Adrenal gland (tissue), 5 donors: ENCODE measurements at regions not wholly inside any gene's neighbourhood (a gene's known extent, or its start where the extent isn't known, plus 50 kb on each side); places are given as distances from the start of the nearest gene placed in this dataset.

Source experiments
- POLR2A ChIP-seq, 2 donors: fragments of 450-650 bp; IDR thresholded peaks; one replicate each; pipeline ENCODE4 v1.6.1; 2017; ENCODE audit warnings: antibody characterized with exemption in 2 of 2, mild to moderate bottlenecking in 2 of 2, moderate library complexity in 1 of 2
- TF ChIP-seq, protein P1 (sequence below), 6 experiments: fragments of 450-650 bp in 4 of 6; fragments of 200-600 bp in 2 of 6; sonication (generic) in 1 of 6; IDR thresholded peaks; 1 replicate in 5 of 6; 2 replicates in 1 of 6; pipeline versions ENCODE4 v1.5.1 to v1.8.0; 2016 to 2021; ENCODE audit warnings: antibody characterized with exemption in 6 of 6, mild to moderate bottlenecking in 2 of 6, moderate library complexity in 1 of 6
- donor health status: DM: no; HTN: no; CAD: no.

DNA sequence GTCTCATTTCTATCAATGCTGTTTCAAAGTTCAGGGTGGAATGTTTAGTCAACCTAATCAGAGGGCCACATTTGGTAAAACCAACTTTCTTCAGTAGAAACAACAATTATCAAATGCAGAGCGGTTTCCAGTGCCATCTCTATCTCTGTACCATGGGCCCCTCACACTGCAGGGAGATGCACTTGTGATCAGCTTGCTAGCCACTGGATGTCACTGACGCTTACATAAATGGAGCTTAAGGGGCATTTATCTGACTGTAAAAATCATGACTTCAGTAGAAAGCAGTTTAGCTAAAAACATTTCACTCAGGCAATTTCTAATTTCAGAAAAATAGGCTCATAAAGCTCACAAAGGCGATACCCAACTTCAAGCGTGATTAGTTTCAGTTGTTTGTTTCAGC is 678.0 kb downstream of the ZEB2 start:
- TF ChIP-seq, protein P1, sequence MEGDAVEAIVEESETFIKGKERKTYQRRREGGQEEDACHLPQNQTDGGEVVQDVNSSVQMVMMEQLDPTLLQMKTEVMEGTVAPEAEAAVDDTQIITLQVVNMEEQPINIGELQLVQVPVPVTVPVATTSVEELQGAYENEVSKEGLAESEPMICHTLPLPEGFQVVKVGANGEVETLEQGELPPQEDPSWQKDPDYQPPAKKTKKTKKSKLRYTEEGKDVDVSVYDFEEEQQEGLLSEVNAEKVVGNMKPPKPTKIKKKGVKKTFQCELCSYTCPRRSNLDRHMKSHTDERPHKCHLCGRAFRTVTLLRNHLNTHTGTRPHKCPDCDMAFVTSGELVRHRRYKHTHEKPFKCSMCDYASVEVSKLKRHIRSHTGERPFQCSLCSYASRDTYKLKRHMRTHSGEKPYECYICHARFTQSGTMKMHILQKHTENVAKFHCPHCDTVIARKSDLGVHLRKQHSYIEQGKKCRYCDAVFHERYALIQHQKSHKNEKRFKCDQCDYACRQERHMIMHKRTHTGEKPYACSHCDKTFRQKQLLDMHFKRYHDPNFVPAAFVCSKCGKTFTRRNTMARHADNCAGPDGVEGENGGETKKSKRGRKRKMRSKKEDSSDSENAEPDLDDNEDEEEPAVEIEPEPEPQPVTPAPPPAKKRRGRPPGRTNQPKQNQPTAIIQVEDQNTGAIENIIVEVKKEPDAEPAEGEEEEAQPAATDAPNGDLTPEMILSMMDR (IDR thresholded peaks at IDR 0.05), result no peak
- TF ChIP-seq POLR2A (IDR thresholded peaks at IDR 0.05), result no peak
